ENCODE measurements at regions not wholly inside any gene's neighbourhood (a gene's known extent, or its start where the extent isn't known, plus 50 kb on each side); places are given as distances from the start of the nearest gene placed in this dataset.
"Not testable (repeated sequence)": the region's sequence is repeated elsewhere in the genome, so short reads cannot be mapped to it uniquely, and the experiment has no call there.

DNA sequence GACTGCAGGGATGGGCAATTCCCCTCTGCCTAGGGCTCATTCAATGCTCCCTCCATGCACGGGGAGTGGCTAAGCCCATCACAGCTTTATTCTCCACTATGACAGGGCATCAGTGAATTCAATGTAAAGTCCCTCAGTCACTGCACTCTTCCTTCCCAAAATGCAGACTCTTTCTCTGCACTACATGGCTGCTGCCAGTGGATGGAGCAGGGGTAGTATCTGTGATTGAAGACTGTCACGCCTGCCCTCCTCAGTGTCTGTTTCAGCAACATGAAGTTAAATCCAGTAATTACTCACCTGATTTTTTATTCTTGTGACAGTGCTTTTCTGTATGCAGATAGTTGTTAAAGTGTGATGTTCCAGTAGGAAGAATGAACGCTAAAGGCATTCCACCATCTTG, 1323.2 kb downstream of the AMY1C start:
- no peak for FAIRE-seq
- DNase-seq (ENCODE audit: insufficient read length, low spot score): no peak

- DNase-seq (ENCODE audit: insufficient read length, low spot score) (no peak), FAIRE-seq (no peak)
Observed at GRCh38 chr1:105073660-105074059, 1324.0 kb downstream of the AMY1C start.

GRCh38 chr1:105083611-105084010, 1333.9 kb downstream of the AMY1C start:
- FAIRE-seq (no peak), DNase-seq (ENCODE audit: insufficient read length, low spot score) (no peak)

- DNase-seq (ENCODE audit: insufficient read length, low spot score) (no peak), FAIRE-seq (no peak)
Observed at GRCh38 chr1:105087506-105087905, 1337.8 kb downstream of the AMY1C start.

GRCh38 chr1:105088166-105088565, 1338.5 kb downstream of the AMY1C start:
- no peak for FAIRE-seq
- no peak for DNase-seq (ENCODE audit: insufficient read length, low spot score)

- DNase-seq (ENCODE audit: insufficient read length, low spot score); FAIRE-seq: not testable (repeated sequence)
Observed at GRCh38 chr1:105093893-105094292, 1344.2 kb downstream of the AMY1C start.

- FAIRE-seq: no peak
- DNase-seq (ENCODE audit: insufficient read length, low spot score): no peak
Observed at GRCh38 chr1:105100102-105100501, 1350.4 kb downstream of the AMY1C start.

DNA sequence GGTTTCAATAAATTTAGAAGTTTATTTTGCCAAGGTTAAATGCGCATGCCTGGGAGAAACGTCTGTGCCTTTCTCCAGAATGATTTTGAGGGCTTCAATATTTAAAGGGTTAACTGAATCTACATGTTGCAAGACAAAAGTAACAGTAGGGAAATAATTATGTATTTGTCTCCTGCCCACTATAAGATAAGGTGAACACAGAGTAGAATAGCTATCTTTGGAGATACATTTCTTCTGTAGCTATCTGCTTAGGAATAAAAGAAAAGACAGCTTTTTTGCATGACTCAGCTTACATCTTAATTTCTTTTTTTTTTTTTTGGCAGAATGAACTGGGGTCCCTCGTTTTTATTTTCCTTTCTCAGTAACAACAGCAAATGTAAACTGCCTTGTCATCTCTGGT, 1351.6 kb downstream of the AMY1C start:
- no peak for FAIRE-seq

GRCh38 chr1:105102371-105102770, 1352.7 kb downstream of the AMY1C start:
- FAIRE-seq: no peak
- no peak for DNase-seq (ENCODE audit: insufficient read length, low spot score)

More for the DNA sequence above, 1351.6 kb downstream of the AMY1C start:
- DNase-seq (ENCODE audit: insufficient read length, low spot score): no peak

DNA sequence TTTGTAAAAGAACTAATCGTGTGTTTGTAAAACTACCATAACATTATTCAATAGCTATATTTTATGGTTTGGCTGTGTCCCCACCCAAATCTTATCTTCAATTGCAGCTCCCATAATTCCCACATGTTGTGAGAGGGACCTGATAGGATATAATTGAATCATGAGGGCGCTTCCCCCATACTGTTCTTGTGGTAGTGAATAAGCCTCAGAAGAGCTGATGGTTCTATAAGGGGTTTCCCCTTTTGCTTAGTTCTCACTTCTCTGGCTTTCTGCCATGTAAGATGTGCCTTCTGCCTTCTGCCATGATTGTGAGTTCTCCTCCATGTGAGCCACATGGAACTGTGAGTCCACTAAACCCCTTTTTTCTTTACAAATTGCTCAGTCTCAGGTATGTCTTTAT, 1372.3 kb downstream of the AMY1C start:
- no peak for DNase-seq (ENCODE audit: insufficient read length, low spot score)
- no peak for FAIRE-seq

- no peak for FAIRE-seq
Observed at GRCh38 chr1:105137543-105138457, 1388.1 kb downstream of the AMY1C start.

DNA sequence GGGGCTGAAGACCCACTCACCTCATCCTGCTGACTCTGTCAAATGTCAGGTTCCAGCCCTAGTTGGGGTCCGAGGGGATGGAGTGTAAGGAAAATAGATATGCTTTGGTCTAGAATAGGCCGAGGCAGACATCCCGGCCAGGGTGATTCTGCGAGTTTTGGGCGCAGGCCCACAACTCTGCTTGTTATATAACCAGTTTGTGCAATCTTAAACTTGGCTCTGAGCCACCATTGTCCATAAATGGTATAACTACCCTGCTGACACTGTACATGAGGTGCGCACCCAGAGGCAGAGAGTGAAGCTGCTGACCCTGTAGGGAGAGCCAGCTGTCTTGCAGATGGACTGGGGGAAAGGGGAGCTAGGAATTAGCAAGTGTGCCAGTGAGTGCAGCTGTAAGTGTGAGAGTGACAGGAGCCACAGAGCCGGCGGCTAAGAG, 1388.8 kb downstream of the AMY1C start:
- DNase-seq (ENCODE audit: insufficient read length, low spot score): no peak

More at GRCh38 chr1:105137543-105138457, 1388.1 kb downstream of the AMY1C start:
- no peak for DNase-seq (ENCODE audit: insufficient read length, low spot score)

GRCh38 chr1:105172788-105173187, 1423.1 kb downstream of the AMY1C start:
- no peak for DNase-seq (ENCODE audit: insufficient read length, low spot score)
- FAIRE-seq: no peak

More for the DNA sequence above, 1388.8 kb downstream of the AMY1C start:
- no peak for FAIRE-seq

DNA sequence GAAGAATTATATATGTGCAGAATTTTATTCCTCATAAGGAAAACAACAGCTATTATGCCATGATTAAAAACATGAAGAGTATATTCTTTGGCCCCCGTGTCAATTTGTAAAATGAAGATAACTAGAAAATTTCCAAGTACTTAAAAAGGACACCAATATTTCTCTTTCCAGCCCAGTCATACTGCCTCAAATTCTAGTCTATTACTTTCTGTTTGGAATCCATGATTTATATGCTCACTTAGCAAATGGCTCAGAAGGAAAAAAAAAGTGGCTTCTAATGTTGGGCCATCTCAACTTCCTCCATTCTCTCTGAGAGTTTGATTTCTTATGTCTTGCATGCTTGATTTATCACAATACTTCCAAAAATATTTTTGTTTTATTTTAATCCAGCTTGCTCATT, 1431.1 kb downstream of the AMY1C start:
- FAIRE-seq (no peak), DNase-seq (ENCODE audit: insufficient read length, low spot score) (no peak)

DNA sequence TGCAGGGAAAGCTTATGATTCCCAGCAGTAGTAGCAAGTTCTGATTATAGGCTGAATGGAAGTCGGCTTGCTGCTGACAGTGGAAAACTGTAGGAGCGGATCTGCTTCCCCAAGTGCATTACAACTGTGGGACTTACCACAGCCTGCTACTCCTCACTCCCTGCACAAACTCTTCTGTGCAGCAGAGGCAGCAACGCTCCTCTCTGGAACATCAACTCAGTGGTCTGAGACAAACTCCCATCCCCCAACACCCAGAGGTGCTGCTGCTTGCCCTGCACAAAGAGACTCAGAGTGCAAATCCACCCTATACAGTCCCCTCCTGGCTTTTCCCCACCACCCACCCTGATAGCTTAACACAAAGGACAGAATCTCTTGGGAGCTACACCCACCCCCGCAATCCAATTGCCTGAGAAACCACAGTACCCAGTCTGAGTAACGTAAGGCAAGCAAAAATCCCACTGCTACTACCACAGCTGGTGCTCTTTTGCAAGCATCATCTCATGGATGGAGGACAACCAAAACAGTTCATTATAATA, 1455.2 kb downstream of the AMY1C start:
- FAIRE-seq (no peak), DNase-seq (ENCODE audit: insufficient read length, low spot score) (no peak)

GRCh38 chr1:105208581-105208980, 1458.9 kb downstream of the AMY1C start:
- no peak for DNase-seq (ENCODE audit: insufficient read length, low spot score)
- no peak for FAIRE-seq

GRCh38 chr1:105210747-105211146, 1461.0 kb downstream of the AMY1C start:
- DNase-seq (ENCODE audit: insufficient read length, low spot score) (no peak), FAIRE-seq (no peak)

DNA sequence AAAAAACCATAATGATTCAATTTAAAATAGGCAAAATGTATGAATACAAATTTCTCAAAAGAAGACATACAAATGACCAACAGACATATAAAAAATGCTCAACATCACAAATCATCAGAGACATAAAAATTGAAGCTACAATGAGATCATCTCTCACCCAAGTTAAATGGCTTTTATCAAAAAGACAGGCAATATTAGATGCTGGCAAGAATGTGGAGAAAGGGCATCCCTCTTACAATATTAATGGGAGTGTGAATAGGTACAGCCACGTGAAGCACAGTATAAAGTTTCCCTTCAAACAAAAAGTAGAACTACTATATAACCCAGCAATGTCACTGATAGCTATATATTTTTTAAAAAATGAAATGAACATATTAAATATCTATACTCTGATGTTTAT, 1481.7 kb downstream of the AMY1C start:
- FAIRE-seq (no peak), DNase-seq (ENCODE audit: insufficient read length, low spot score) (no peak)

DNA sequence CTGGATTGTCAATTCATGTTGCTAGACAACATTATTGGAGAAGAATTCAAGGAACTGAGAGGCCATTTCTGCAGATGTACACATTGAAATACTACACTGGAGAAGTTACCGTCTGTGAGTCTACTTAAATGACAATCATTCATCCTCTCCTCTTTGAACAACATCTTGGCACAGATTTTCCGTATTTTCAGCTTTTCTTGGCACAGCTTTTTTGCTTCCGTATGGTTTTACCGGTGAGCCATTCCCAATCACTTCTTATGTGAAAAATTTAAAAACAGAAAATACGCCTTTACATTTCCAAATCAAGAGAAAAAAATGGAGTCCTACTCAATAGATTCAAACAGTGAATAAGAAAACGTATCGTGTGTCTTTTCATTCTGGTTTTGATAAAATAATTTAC, 1493.7 kb downstream of the AMY1C start:
- DNase-seq (ENCODE audit: insufficient read length, low spot score) (no peak), FAIRE-seq (no peak)

- no peak for DNase-seq (ENCODE audit: insufficient read length, low spot score)
- FAIRE-seq: no peak
Observed at GRCh38 chr1:105243969-105244368, 1494.3 kb downstream of the AMY1C start.

DNA sequence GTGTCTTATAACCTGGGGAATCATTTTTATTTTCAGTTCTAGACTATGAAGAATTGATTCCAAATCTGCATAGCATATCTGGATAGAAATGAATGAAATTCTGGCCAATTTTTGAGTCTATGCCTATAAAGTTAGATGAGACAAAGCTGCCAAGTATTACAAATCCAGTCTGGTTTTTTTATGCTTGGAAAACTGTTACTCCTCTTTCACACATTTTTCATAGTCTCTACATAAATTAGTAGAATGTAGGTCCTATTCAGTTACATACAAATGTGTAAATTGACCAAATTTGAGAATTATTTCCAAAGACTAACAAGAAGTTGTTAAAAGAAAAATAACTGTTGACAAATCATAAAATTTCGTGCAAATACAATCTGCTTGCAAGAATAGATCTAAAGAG, 1505.2 kb downstream of the AMY1C start:
- DNase-seq (ENCODE audit: insufficient read length, low spot score): no peak
- no peak for FAIRE-seq

DNA sequence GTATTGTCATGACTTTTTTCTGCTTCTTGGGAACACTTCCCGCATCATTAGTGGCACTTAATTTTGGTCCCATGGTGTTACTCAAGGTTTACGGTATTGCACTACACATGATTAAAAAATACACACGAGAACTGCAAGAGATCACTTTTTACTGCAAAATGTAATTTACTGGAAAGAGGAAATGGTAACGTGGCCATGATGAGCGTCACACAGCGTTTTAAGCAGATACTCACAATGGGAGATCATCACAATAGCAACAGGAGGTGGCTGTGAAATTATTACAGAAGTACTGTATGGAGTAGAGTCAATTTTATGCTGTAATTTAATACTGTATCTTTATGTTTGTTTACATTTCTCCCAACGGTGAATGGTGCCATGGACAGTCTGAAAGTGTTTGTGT, 1510.3 kb downstream of the AMY1C start:
- no peak for FAIRE-seq
- DNase-seq (ENCODE audit: insufficient read length, low spot score): no peak
